Inflammatory macrophage (primary cell): ENCODE measurements at regions not wholly inside any gene's neighbourhood (a gene's known extent, or its start where the extent isn't known, plus 50 kb on each side); places are given as distances from the start of the nearest gene placed in this dataset.

Experiments used
- DNase-seq, 2 donors: peaks; one replicate each; pipeline ENCODE4 v3.0.0-alpha.2; 2020 to 2022

DNA sequence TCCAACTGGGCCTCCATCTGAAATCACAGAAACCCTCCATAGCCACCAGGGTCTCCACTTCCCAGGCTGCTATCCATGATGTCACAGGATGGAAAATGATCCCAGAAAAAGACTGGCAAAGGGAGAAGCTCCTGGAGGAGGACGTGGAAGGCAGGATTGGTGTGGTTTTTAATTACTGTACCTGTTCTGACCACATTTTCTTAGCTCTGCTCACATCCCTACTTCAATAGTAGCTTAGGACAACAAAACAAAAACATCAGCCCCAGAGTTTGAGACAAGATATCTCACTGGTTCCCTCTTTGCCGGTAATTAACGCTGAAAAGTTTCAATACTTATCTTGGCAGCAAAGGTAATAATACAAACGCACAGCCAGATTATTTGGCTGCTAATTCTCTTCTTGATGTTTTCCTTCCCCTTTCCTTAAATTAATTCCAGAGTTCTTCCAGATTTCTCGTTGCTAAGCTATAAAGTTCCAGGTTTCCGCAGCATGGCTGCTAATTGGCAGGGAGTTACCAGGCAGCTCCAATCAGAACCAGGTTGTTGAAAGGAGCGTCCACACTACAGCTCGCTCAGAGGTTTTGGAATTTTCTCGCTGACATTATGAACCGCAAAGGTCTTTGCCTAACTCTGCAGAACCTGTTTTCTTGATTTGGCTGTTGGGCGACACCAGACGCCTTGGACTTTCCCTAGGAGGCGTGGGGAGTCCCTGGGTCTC, 263.4 kb downstream of the MRTFB start:
- no peak for DNase-seq

DNA sequence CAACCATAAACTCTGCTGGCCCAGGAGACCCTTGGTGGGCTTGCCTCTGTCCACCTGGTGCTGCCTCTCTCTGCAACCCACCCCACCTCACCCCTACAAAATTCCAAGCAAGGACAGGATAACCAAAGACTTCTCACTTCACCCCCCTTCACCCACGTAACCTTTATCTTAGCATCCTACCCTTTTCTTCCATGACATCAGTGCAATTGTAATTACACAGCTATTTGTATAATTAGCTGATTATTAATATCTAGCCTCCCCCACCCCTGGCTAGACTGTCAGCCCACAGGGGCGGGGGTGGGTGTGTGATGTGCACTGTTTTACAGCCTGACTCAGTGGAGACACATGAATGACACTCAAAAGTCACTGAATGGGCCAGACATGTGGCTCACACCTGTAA, 262.2 kb downstream of the MRTFB start:
- no peak for DNase-seq

DNA sequence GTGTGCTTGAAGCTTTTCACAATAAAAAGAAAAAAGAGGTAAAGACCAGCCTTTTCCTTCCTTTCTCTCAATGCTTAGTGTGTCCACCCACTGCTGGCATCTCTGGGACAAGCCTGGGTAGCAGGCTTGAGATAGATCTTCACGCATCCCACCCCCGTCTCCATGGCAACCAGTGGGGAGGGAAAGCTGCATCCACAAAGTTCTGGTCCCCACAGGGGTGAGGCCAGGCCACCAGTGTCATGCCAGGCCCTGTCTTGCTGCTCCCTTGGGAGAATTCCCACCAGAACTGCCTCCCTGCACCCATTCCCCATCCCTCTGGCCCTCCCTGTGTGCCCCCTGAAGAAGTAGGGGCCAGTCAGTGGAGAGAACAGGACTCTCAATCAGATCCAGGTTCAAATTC, 259.9 kb downstream of the MRTFB start:
- no peak for DNase-seq

DNA sequence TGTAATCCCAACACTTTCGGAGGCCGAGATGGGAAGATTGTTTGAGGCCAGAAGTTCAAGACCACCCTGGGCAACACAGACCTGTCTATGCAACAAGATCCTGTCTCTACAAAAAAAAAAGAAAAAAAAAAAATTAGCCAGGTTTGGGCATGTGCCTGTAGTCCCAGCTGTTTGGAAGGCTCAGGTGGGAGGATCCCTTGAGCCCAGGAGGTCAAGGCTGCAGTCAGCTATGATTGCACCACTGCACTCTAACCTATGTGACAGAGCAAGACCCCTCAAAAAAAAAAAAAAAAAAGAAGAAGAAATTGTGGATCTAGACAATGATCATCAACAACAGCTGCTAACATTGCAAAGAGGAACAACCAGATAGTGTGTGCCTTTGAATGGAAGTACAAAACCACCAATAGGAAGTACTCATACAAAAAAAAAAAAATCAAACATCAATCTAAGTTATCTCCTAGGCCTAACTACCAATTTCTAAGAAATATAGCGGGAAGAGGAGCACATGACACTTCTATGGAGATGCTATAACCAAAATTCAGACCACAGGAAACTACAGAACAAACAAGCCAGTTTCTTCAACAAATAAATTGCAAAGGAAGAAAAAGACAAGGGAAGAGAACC, 258.7 kb downstream of the MRTFB start:
- DNase-seq: peak; percentile 2 to 3

DNA sequence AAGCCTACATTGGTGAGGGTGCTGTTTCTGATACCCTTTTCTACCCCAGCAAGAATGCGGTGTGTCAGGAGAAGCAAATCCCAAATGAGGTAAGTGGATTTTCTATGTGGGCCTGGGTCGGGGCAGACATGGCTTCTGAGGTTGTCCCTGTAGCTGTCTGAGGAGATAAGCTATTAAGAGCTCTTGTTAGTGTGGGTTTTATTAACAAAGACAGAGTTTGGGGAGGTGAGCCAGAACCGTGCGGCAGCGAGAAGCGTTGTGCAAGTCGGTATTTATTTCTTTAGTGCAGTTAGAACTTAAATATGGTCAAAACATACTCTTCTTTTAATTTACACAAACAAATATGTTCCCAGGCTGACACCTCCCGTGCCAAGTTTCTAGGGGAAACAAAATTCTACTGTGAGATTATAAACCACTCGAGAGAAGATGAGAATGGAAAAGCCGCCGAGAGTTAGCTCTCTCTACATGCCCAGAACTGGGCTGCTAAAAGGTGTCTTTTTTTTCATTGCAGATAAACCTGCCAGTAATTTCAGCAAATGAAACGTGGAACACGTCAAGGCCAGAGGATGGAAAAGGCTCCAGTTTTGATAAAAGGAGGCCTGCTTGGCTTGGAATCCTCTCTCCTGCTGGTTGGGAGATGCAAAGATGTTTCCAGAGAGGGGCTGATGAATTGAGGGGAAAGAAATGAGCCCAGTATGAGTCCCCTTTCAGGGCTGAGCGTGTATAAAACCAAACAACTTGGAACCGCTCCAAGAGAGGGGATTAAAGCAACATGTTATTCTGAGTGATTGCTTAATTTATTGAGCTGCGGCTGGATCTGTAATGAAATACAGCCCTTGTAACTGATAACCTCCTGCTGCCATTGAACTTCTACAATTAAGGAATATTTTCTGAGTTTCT, 254.6 kb downstream of the MRTFB start:
- DNase-seq: no peak

DNA sequence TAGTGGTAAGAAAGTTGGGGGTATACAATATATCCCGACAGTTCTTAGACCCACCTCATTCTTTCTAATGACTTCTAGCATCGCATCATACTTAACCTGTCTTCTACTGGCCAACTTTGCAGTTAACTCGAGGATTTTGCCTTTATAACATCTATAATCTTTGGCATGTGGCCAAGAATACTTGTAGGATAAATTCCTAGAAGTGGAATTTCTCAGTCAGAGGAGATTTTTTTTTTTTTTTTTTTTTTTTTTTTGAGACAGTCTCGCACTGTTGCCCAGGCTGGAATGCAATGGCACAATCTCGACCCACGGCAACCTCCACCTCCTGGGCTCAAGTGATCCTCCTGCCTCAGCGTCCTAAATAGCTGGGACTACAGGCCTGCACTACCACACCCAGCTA, 253.5 kb downstream of the MRTFB start:
- no peak for DNase-seq

DNA sequence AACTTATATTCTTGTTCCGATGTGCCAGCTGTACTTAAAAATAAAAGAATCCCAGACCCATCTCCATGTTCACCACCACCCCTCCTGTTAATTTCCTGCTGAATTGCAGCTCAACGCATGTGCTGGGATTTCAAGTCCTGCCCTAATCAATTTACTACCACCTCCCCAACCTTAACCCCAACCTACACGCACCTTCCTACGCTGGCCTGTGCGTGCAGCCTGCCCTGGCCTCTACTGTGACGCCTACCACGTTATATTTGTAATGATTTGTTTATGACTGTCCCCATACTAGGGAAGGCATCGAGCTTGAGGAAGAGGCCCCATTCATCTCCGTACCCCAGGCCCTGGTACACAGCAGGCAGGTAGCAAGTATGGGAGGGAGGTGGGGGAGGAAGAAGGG, 251.1 kb downstream of the MRTFB start:
- no peak for DNase-seq

DNA sequence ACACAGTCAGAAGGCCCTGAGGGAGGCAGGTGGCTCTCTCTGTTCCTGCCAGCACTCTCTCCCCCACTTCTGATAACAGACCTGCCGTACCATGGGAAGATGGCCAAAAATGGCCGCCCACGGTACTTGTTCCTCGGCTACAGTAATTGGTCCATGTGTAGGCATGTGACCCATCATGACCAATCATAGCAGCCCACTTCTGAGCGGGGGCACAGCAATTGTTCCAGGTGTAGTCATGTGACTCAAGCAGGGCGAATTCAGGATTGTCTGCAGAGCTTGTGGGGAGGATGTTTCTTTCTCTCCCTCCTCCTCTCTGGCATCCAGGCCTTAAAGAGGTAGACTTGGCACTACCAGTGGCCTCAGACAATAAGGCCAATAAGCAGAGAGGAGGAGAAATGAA, 250.4 kb downstream of the MRTFB start:
- DNase-seq: no peak

DNA sequence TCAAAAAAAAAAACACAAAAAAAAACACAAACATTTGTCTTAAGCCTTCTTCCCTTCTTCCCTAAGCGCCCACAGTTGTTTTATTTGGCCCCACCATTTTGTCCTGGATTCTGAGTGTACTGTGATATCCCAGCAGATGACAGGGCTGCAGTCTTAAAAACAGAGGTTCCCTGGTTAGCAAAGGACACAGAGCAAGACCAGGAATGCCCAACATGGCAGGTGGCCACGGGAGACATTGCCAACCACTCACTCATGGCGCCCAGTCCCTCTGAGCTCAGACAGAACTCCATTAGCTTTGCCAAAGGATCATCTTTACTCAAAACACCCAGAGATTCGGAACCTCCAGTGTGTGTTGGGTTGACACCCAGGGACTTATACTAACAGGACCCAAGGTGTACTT, 249.3 kb downstream of the MRTFB start:
- DNase-seq: no peak
